Tibial nerve (tissue), 4 donors: ENCODE measurements at regions not wholly inside any gene's neighbourhood (a gene's known extent, or its start where the extent isn't known, plus 50 kb on each side); places are given as distances from the start of the nearest gene placed in this dataset.

Experiments
- DNase-seq, 2 donors: peaks; one replicate each; pipeline ENCODE4 v3.0.0-alpha.2; 2019; ENCODE audit warnings: low spot score in 2 of 2
- H3K27ac ChIP-seq, 4 donors: fragments of 200-600 bp; sonication (generic) in 3 of 4; one replicate each; pipeline ENCODE4 v1.5.1; 2017 to 2019; ENCODE audit warnings: mild to moderate bottlenecking in 1 of 4
- H3K27me3 ChIP-seq, 2 donors: fragments of 200-600 bp; sonication (generic) in 1 of 2; one replicate each; pipeline versions ENCODE4 v1.5.1 to v1.6.0; 2017 to 2019
- H3K36me3 ChIP-seq, 3 donors: fragments of 200-600 bp; sonication (generic); one replicate each; pipeline ENCODE4 v1.5.1; 2018 to 2019
- H3K4me1 ChIP-seq, 4 donors: fragments of 200-600 bp; sonication (generic) in 3 of 4; one replicate each; pipeline ENCODE4 v1.5.1; 2017 to 2019
- H3K4me3 ChIP-seq, 4 donors: fragments of 200-600 bp; sonication (generic) in 3 of 4; one replicate each; pipeline ENCODE4 v1.5.1; 2017 to 2019; ENCODE audit warnings: mild to moderate bottlenecking in 1 of 4, moderate library complexity in 1 of 4
- H3K9me3 ChIP-seq, 4 donors: fragments of 200-600 bp; sonication (generic) in 3 of 4; one replicate each; pipeline ENCODE4 v1.5.1; 2017 to 2019
- CTCF ChIP-seq, 5 experiments: fragments of 200-600 bp in 3 of 5; fragments of 450-650 bp in 2 of 5; sonication (generic) in 3 of 5; IDR thresholded peaks; one replicate each; pipeline ENCODE4 v1.5.1; 2016 to 2019; ENCODE audit warnings: antibody characterized with exemption in 5 of 5, mild to moderate bottlenecking in 3 of 5, moderate library complexity in 2 of 5
- EP300 ChIP-seq, 2 donors: sonication (generic); formaldehyde crosslinking; IDR thresholded peaks; one replicate each; pipeline ENCODE4 v1.6.1; 2017; ENCODE audit warnings: antibody characterized with exemption in 2 of 2, mild to moderate bottlenecking in 1 of 2
- POLR2A ChIP-seq, 2 donors: fragments of 450-650 bp; IDR thresholded peaks; one replicate each; pipeline ENCODE4 v1.6.1; 2017; ENCODE audit warnings: antibody characterized with exemption in 2 of 2, mild to moderate bottlenecking in 2 of 2, moderate library complexity in 2 of 2
- WGBS, 2 donors: methylation state at CpG; one replicate each; pipeline ENCODE4 v1.1.5; 2018; 5-methylcytosine and 5-hydroxymethylcytosine counted together

- Histone ChIP-seq H3K27me3 (no peaks in the 10 kb centered on the region), H3K4me1 (no peaks in the 10 kb centered on the region), H3K9me3 (no peaks in the 10 kb centered on the region), H3K36me3 (no peaks in the 10 kb centered on the region), H3K4me3 (no peak overlapping the region), H3K27ac (no peak overlapping the region)
- TF ChIP-seq POLR2A (IDR thresholded peaks at IDR 0.05): no peak
- TF ChIP-seq EP300 (IDR thresholded peaks at IDR 0.05): no peak
- no peak for TF ChIP-seq CTCF (IDR thresholded peaks at IDR 0.05)
- WGBS, 2 donors: 76 to 79% methylated on average over 4 of the region's 4 CpGs
- no peak for DNase-seq
These were observed 212.8 kb upstream of the SSTR1 start for GRCh38 chr14:37994846-37995372.

- H3K36me3 ChIP-seq: no peaks in the 10 kb centered on the region
- no peaks in the 10 kb centered on the region for H3K27me3 ChIP-seq
- no peak overlapping the region for H3K27ac ChIP-seq
- TF ChIP-seq CTCF (IDR thresholded peaks at IDR 0.05) (no peak), POLR2A (IDR thresholded peaks at IDR 0.05) (no peak), EP300 (IDR thresholded peaks at IDR 0.05) (no peak)
- no peaks in the 10 kb centered on the region for H3K9me3 ChIP-seq
- H3K4me1 ChIP-seq: no peaks in the 10 kb centered on the region
- no peak overlapping the region for H3K4me3 ChIP-seq
- DNase-seq: no peak
- 91 to 98% methylated on average over 3 of the region's 3 CpGs for WGBS, 2 donors
These were observed 210.7 kb upstream of the SSTR1 start for GRCh38 chr14:37997017-37997416.

GRCh38 chr14:38000340-38000739 is 207.4 kb upstream of the SSTR1 start:
- 52 to 70% methylated on average over 2 of the region's 2 CpGs for WGBS, 2 donors
- no peaks in the 10 kb centered on the region for H3K4me1 ChIP-seq
- H3K9me3 ChIP-seq: no peaks in the 10 kb centered on the region
- no peaks in the 10 kb centered on the region for H3K27me3 ChIP-seq
- H3K36me3 ChIP-seq: no peaks in the 10 kb centered on the region
- H3K27ac ChIP-seq: no peak overlapping the region
- TF ChIP-seq CTCF (IDR thresholded peaks at IDR 0.05) (no peak), EP300 (IDR thresholded peaks at IDR 0.05) (no peak), POLR2A (IDR thresholded peaks at IDR 0.05) (no peak)
- no peak for DNase-seq
- no peak overlapping the region for H3K4me3 ChIP-seq

GRCh38 chr14:38001501-38001900 is 206.2 kb upstream of the SSTR1 start:
- WGBS, 2 donors: 48 to 58% methylated on average over 1 of the region's 1 CpG
- H3K4me3 ChIP-seq: no peak overlapping the region
- no peak for DNase-seq
- TF ChIP-seq CTCF (IDR thresholded peaks at IDR 0.05) (no peak), POLR2A (IDR thresholded peaks at IDR 0.05) (no peak)
- no peaks in the 10 kb centered on the region for H3K9me3 ChIP-seq
- no peaks in the 10 kb centered on the region for H3K4me1 ChIP-seq
- H3K36me3 ChIP-seq: no peaks in the 10 kb centered on the region
- H3K27ac ChIP-seq: no peak overlapping the region
- no peaks in the 10 kb centered on the region for H3K27me3 ChIP-seq

- no peak for TF ChIP-seq CTCF (IDR thresholded peaks at IDR 0.05)
- no peak for TF ChIP-seq EP300 (IDR thresholded peaks at IDR 0.05)
- TF ChIP-seq POLR2A (IDR thresholded peaks at IDR 0.05): no peak
- WGBS, 2 donors: 64 to 70% methylated on average over 7 of the region's 7 CpGs
These were observed 203.7 kb upstream of the SSTR1 start for GRCh38 chr14:38003746-38004609.

More at GRCh38 chr14:38003746-38004609, 203.7 kb upstream of the SSTR1 start:
- no peak overlapping the region for H3K27ac ChIP-seq
- no peaks in the 10 kb centered on the region for H3K9me3 ChIP-seq
- no peaks in the 10 kb centered on the region for H3K27me3 ChIP-seq
- no peak overlapping the region for H3K4me3 ChIP-seq
- no peak for DNase-seq
- no peaks in the 10 kb centered on the region for H3K36me3 ChIP-seq
- no peaks in the 10 kb centered on the region for H3K4me1 ChIP-seq
